Fibroblast of the aortic adventitia (primary cell): ENCODE measurements at regions not wholly inside any gene's neighbourhood (a gene's known extent, or its start where the extent isn't known, plus 50 kb on each side); places are given as distances from the start of the nearest gene placed in this dataset.
A peak's percentile ranks its signal among the peaks of the same experiment; 100 is the strongest.

Experiments used
- DNase-seq: peaks from one replicate; pipeline ENCODE4 v3.0.0-alpha.2; 2010; ENCODE audit warnings: low read depth
- H3K4me3 ChIP-seq: 2 replicates; pipeline ENCODE4 v1.5.1; 2011; ENCODE audit warnings: low read depth, mild to moderate bottlenecking, control low read depth, low read length, moderate library complexity
- TF ChIP-seq, protein P1 (sequence below): IDR thresholded peaks from 2 replicates; pipeline ENCODE4 v1.5.1; 2011; ENCODE audit warnings: mild to moderate bottlenecking, low read length, control low read depth, inconsistent platforms; ENCODE audit not compliant: insufficient read depth

GRCh38 chr3:30112411-30112810 lies 494.0 kb upstream of the TGFBR2 start:
- no peak for DNase-seq
- H3K4me3 ChIP-seq: no peak overlapping the region
- TF ChIP-seq, protein P1, sequence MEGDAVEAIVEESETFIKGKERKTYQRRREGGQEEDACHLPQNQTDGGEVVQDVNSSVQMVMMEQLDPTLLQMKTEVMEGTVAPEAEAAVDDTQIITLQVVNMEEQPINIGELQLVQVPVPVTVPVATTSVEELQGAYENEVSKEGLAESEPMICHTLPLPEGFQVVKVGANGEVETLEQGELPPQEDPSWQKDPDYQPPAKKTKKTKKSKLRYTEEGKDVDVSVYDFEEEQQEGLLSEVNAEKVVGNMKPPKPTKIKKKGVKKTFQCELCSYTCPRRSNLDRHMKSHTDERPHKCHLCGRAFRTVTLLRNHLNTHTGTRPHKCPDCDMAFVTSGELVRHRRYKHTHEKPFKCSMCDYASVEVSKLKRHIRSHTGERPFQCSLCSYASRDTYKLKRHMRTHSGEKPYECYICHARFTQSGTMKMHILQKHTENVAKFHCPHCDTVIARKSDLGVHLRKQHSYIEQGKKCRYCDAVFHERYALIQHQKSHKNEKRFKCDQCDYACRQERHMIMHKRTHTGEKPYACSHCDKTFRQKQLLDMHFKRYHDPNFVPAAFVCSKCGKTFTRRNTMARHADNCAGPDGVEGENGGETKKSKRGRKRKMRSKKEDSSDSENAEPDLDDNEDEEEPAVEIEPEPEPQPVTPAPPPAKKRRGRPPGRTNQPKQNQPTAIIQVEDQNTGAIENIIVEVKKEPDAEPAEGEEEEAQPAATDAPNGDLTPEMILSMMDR: no peak

GRCh38 chr3:30112902-30113484 lies 493.4 kb upstream of the TGFBR2 start:
- no peak overlapping the region for H3K4me3 ChIP-seq
- TF ChIP-seq, protein P1: peak; percentile 62
- peak; percentile 81 for DNase-seq

DNA sequence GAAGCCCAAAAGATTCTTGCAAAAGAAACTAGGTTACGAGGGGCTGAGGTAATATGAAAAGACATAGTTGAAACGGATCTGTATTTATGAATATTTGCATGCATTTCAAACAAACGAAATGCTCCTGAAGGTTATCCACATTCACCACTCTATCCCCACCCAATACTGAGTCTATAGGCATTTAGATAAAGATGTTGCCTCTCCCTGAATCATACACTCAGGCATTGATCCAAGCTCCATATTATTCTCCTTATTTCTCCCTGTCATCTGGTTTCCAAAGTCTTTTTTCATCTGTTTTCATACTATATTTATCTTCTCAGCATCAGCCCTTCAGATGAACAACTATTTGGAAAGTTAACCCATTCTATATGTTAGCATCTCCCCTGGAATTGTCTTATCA lies 492.5 kb upstream of the TGFBR2 start:
- TF ChIP-seq, protein P1: no peak
- DNase-seq: peak; percentile 37
- no peak overlapping the region for H3K4me3 ChIP-seq

- no peak overlapping the region for H3K4me3 ChIP-seq
- DNase-seq: no peak
- TF ChIP-seq, protein P1: no peak
These were observed 491.5 kb upstream of the TGFBR2 start for GRCh38 chr3:30114918-30115317.

GRCh38 chr3:30122359-30122758 lies 484.0 kb upstream of the TGFBR2 start:
- TF ChIP-seq, protein P1: no peak
- H3K4me3 ChIP-seq: no peak overlapping the region
- DNase-seq: no peak

DNA sequence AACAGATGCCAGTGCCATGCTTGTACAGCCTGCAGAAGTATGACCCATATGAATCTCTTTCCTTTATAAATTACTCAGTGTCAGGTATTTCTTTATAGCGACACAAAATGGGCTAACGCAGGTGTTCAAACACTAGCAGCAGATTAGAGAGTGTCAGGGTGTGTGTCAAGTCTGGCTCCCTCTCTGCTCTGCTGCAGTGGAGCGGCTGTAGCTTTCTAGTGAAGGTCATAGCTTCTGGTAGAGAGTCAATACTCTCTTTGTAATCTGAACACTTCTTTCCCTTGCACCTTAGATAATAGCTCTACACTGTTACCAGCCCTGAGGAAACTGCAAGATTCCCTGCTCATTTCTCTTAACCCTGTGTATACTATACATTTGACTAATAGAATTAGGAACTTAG lies 483.2 kb upstream of the TGFBR2 start:
- H3K4me3 ChIP-seq: no peak overlapping the region
- no peak for DNase-seq
- TF ChIP-seq, protein P1: no peak

GRCh38 chr3:30123755-30124154 lies 482.6 kb upstream of the TGFBR2 start:
- TF ChIP-seq, protein P1: no peak
- no peak for DNase-seq
- H3K4me3 ChIP-seq: no peak overlapping the region
